HG03175 (cell line): ENCODE measurements at regions not wholly inside any gene's neighbourhood (a gene's known extent, or its start where the extent isn't known, plus 50 kb on each side); places are given as distances from the start of the nearest gene placed in this dataset.

Experiments used
- ATAC-seq: cut with Tn5 transposase; IDR thresholded peaks from one replicate; pipeline ENCODE4 v1.9.1; 2021; ENCODE audit warnings: mild to moderate bottlenecking, moderate library complexity; ENCODE audit not compliant: unreplicated experiment

DNA sequence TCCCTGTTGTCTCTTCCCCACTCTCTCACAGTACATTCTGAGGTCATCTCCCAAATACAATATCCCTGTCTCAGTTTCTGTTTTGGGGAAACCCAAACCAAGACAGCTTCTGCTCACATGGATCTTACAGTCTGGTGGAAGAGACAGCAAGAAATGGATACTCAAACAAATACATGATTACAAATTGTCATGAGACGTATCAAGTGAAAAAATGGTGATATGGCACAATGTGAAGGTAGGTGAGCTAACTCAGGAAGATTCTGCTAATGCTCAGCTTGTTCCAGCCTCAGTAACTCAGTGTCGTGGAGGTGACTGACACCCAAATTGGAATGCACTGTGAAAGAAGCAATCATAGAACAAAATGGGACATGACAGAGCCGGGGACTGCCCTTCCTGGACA is 68.3 kb downstream of the CHST1 start:
- no peak for ATAC-seq

GRCh38 chr11:45596571-45596970 is 68.9 kb downstream of the CHST1 start:
- no peak for ATAC-seq

GRCh38 chr11:45593992-45594391 is 71.4 kb downstream of the CHST1 start:
- no peak for ATAC-seq

- ATAC-seq: no peak
These were observed 72.8 kb downstream of the CHST1 start for GRCh38 chr11:45592636-45593035.

GRCh38 chr11:45590743-45591142 is 74.7 kb downstream of the CHST1 start:
- no peak for ATAC-seq

DNA sequence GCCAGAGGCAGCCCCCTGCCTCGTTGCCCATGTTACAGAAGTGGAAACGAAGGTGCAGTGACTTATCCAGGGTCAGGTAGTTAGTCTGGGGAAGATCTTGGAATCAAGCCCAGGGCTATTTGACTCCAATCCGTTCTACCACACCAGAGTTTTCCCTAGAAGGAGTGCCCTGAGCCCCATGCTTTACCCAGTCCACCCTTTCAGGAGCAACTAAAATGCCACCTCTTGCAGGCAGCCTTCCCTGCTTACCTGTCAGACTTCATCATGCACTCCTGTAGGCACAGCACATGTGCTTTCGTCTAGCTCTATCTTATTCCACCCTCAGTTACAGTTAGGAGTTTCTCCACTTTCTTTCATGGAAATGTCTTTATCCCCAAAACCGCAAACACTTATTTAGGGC is 80.2 kb downstream of the CHST1 start:
- no peak for ATAC-seq

DNA sequence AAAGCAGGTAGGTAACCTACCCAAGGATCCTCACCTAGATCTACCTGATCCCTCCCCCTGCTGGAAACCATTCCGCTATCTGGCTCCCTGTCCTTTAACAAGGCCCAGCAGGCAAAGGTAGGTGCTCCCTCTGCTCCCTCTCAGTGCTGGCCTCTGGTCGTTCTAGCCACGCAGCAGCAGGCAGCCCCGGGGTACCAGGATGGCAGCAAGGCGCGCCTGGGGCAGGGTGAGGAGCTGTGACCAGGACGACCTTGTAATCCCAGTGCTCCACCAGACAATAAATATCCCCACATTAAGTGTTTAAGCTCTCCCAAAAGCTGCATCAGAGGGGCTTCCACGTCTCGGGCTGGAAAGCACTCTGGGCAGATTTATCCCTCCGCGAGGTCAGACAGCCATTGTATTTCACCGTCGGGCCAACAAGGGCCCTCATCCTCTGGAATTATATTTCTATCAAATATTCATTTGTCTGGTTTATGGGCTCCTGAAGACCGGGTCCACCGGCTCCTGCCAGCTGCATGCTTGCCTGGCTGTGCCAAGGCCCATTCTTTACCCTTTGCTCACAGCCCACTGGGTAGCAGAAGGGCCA is 81.3 kb downstream of the CHST1 start:
- ATAC-seq: no peak

DNA sequence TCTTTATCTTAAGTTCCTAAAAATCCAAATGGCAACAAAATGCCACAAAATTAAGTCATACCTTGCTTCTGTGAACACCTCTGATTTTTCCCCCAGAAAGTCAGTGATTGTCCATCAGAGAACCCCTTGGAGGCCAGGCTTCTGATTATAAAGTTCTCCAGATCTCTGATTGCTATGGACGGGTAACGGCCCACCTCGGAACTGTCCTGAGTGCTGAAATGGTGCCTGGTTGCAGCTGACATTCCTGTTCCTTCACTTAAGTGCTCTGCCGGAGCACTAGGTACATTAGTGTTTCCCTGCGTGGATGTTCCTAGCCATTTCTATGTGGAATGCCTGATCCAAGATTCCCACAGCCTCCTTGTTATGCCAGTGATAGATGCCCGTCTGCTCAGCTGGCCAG is 85.0 kb downstream of the CHST1 start:
- no peak for ATAC-seq

DNA sequence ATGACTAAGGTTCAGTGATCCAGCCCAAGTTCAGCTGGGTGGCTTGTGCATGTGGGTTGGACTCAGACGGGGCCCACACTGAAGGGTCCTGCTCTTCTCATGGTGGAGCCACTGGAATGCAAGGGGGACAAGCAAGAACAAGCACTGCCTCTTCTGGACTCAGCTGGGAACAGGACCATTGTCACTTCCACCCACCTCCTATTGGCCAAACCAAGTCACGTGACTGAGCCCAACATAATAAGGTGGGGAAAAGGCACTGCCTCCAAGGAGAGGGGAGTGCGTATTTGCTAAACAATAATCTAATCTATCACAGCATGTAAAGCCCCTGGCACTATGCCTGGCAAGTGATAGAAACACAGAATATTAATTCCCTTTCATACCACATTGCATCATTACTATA is 87.1 kb downstream of the CHST1 start:
- ATAC-seq: no peak

GRCh38 chr11:45577752-45578151 is 87.7 kb downstream of the CHST1 start:
- ATAC-seq: no peak

- ATAC-seq: no peak
These were observed 88.8 kb downstream of the CHST1 start for GRCh38 chr11:45576461-45577215.

DNA sequence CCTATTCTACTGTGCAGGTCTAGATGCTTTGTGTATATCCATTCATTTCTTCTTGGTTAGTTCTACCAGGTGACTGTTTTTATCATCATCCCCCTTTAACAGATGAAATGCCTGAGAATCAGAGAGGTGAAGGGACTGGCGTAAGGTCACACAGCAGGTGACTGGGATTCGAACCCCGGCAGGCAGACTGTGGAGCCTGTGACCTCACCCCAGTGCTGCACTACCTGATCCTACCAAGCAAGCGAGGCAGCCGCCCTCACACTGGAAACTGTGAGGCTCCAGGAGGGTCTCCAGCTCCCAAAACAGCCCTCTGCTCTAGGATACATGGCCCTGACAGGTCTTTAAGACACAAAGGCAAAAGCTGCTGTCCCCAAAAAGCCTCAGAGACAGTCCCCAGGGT is 91.7 kb downstream of the CHST1 start:
- ATAC-seq: no peak

DNA sequence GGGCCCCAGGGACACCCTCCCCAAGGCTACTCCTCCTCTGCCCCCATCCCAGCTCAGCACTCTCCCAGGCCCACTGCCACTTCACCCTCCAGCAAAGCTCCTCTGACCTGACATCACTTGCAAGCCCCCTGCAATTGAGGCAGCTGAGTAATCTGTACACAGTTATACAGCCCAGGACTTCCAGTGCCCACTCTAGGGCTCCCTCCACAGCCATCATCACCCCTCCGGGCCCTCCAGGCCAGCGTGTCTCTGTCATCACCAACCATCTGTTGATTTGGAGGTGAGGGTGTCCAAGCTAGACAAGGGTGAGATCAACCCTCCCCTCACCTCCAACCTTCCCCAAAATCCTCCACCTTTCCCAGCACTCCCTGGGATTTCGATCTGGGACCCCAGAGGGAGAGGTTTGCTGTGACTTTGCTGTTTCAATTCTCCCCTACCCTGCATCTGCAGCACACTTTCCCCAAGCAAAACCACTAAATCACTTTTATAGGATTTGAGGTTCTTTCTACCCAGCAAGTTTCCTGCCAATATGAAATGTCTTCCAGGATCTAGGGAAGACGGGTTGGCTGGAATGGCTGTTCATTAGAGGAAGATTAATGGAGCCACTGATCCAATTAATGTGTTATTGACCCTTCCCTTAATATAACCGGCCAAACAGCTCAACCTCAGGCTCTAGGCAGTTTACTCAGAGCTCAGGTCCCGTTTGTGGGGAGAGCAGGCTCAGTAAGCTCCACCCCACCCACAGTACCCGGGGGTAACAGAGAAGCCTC is 92.9 kb downstream of the CHST1 start:
- ATAC-seq: no peak

GRCh38 chr11:45569776-45570175 is 95.6 kb downstream of the CHST1 start:
- no peak for ATAC-seq

GRCh38 chr11:45568049-45568448 is 97.4 kb downstream of the CHST1 start:
- no peak for ATAC-seq

DNA sequence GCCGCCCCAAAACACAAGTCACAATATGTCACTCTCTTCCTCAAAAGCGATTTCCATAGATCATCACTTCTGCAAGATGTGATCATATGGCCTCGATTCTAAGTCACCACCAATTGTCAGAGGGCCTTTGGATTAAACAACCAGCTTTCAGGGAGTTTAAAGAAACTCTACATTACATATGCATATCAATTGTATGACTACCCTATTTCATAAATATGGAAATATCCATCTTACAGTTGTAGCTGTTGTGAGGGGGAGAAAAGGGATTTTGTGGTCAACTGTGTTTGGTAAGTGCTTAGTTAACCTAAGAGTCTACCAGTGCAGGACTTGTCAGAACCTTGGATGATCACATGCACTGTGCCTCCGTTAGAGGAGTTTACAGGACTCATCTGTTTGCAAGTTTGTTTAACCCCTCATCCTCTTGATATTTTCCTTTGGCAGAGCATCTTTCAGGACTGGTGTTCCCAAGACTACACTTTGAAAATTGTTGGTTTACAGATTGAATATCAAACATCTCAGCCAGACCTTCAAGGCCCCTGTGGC is 99.9 kb downstream of the CHST1 start:
- ATAC-seq: no peak

DNA sequence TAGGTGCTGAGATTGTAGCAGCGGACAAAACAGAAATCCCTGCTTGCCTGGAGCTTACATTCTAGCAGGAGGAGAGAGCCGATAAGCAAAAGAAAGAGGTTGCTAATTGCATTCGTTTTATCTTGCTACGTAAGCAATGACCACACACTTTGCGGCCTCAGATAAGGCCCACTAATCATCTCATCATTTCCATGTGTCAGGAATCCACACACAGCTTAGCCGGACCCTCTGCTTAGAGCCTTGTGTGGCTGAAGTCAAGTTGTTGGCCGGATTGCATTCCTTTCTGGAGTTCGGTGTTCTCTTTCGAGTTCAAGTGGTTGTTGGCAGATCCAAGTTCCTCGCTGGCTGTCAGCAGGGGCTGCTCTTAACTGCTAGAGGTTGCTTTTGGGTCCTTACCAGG is 101.6 kb downstream of the CHST1 start:
- ATAC-seq: no peak

- ATAC-seq: no peak
These were observed 102.3 kb downstream of the CHST1 start for GRCh38 chr11:45563171-45563570.

GRCh38 chr11:45560913-45561281 is 104.5 kb downstream of the CHST1 start:
- no peak for ATAC-seq

DNA sequence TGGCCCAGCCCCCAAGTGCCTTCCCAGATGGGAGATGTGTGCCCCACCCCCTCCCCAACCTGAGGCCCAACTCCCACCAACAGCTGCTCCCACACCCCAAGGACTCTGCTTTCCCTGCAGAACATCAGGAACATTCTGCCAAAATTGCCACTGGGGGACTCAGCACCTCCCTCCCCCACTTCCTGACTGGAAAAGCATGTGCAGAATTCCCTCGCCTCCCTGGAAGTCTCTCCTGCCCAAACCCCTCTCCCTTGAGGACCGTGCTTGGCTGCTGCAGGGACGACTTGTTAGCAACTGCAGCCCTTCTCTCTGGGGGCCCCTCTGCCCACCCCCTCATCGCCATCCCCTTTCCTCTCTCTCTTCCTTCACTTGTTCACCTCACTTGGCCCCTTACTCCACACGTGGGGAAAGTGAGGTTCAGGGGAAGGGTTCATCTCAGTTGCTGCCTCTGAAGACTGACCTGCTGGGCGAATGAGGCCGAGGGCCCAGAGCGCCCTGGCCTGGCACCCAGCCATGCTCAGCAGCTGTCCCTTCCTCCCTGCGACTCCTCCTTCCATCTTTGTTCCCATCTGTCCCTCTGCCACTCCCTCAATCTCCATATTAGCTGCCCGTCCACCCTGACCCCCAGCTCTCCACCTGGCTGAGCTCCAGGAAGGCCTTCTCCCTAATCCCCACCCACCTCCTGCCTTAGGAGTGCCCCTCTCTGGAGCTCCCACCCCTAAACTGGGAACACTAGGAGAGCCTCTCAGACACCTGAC is 105.1 kb downstream of the CHST1 start:
- no peak for ATAC-seq
